Mesenchymal stem cell (in vitro differentiated cells and primary cell): ENCODE measurements at regions not wholly inside any gene's neighbourhood (a gene's known extent, or its start where the extent isn't known, plus 50 kb on each side); places are given as distances from the start of the nearest gene placed in this dataset.

Experiments used
- DNase-seq: peaks from one replicate; pipeline ENCODE4 v3.0.0-alpha.2; 2013
- H2AFZ ChIP-seq: one replicate; pipeline ENCODE4 v1.6.1; 2013; ENCODE audit warnings: low read depth, mild to moderate bottlenecking, control low read depth, inconsistent platforms, low read length, moderate library complexity
- H2AK5ac ChIP-seq: 2 replicates; pipeline ENCODE4 v1.6.1; 2013; ENCODE audit warnings: low read length, moderate library complexity, mild to moderate bottlenecking, inconsistent platforms; ENCODE audit not compliant: severe bottlenecking
- H2BK120ac ChIP-seq: one replicate; pipeline ENCODE4 v1.6.1; 2013; ENCODE audit warnings: low read depth, mild to moderate bottlenecking, inconsistent platforms, low read length, moderate library complexity
- H2BK12ac ChIP-seq, 2 experiments: one replicate each; pipeline ENCODE4 v1.6.1; 2013; ENCODE audit warnings: inconsistent platforms in 2 of 2, low read length in 2 of 2, mild to moderate bottlenecking in 2 of 2, moderate library complexity in 2 of 2, control low read depth in 1 of 2
- H2BK15ac ChIP-seq: one replicate; pipeline ENCODE4 v1.6.1; 2013; ENCODE audit warnings: mild to moderate bottlenecking, low read depth, inconsistent platforms; ENCODE audit not compliant: poor library complexity, severe bottlenecking
- H2BK5ac ChIP-seq: 2 replicates; pipeline ENCODE4 v1.6.1; 2013; ENCODE audit warnings: low read depth, mild to moderate bottlenecking, low read length, control low read depth, inconsistent platforms; ENCODE audit not compliant: poor library complexity, severe bottlenecking
- H3K14ac ChIP-seq, 2 experiments: one replicate each; pipeline ENCODE4 v1.6.1; 2013; ENCODE audit warnings: inconsistent platforms in 2 of 2, low read length in 2 of 2, control low read depth in 1 of 2, mild to moderate bottlenecking in 1 of 2, moderate library complexity in 1 of 2
- H3K18ac ChIP-seq, 2 experiments: one replicate each; pipeline ENCODE4 v1.6.1; 2013; ENCODE audit warnings: inconsistent platforms in 2 of 2, low read length in 2 of 2, control low read depth in 1 of 2, low read depth in 1 of 2, mild to moderate bottlenecking in 1 of 2
- H3K23ac ChIP-seq, 2 experiments: one replicate each; pipeline ENCODE4 v1.6.1; 2013; ENCODE audit warnings: inconsistent platforms in 2 of 2, low read length in 2 of 2, mild to moderate bottlenecking in 2 of 2, moderate library complexity in 2 of 2, control low read depth in 1 of 2
- H3K27ac ChIP-seq: 2 replicates; pipeline ENCODE4 v1.5.1; 2013; ENCODE audit warnings: mild to moderate bottlenecking, moderate library complexity, low read length, control low read depth, inconsistent platforms; ENCODE audit not compliant: poor library complexity, severe bottlenecking
- H3K27me3 ChIP-seq, 2 experiments: 2 replicates each; pipeline versions ENCODE4 v1.6.1 to v1.7.0; 2013; ENCODE audit warnings: low read length in 2 of 2, mild to moderate bottlenecking in 2 of 2, moderate library complexity in 2 of 2, control low read depth in 1 of 2, inconsistent platforms in 1 of 2; ENCODE audit not compliant: control insufficient read depth in 1 of 2, insufficient read depth in 1 of 2
- H3K36me3 ChIP-seq, 2 experiments: 2 replicates each; pipeline versions ENCODE4 v1.6.1 to v1.7.0; 2013; ENCODE audit warnings: low read length in 2 of 2, control low read depth in 1 of 2, inconsistent platforms in 1 of 2, low read depth in 1 of 2, mild to moderate bottlenecking in 1 of 2; ENCODE audit not compliant: insufficient read depth in 2 of 2, control insufficient read depth in 1 of 2
- H3K4ac ChIP-seq, 2 experiments: one replicate each; pipeline ENCODE4 v1.6.1; 2013; ENCODE audit warnings: inconsistent platforms in 2 of 2, low read length in 2 of 2, mild to moderate bottlenecking in 2 of 2, moderate library complexity in 2 of 2, control low read depth in 1 of 2, low read depth in 1 of 2
- H3K4me1 ChIP-seq: 2 replicates; pipeline ENCODE4 v1.6.1; 2013; ENCODE audit warnings: low read depth, low read length, control low read depth; ENCODE audit not compliant: control insufficient read depth, insufficient read depth
- H3K4me2 ChIP-seq: 2 replicates; pipeline ENCODE4 v1.6.1; 2013; ENCODE audit warnings: low read length, mild to moderate bottlenecking, inconsistent platforms; ENCODE audit not compliant: poor library complexity, severe bottlenecking
- H3K4me3 ChIP-seq, 2 experiments: 2 replicates each; pipeline versions ENCODE4 v1.5.1 to v1.7.0; 2013; ENCODE audit warnings: low read length in 2 of 2, mild to moderate bottlenecking in 2 of 2, control low read depth in 1 of 2, low read depth in 1 of 2; ENCODE audit not compliant: insufficient read depth in 1 of 2
- H3K79me1 ChIP-seq: replicated peaks from 2 replicates; pipeline ENCODE4 v1.6.1; 2013; ENCODE audit warnings: mild to moderate bottlenecking, control low read depth, low read length, inconsistent platforms; ENCODE audit not compliant: poor library complexity, severe bottlenecking
- H3K9ac ChIP-seq: 2 replicates; pipeline ENCODE4 v1.7.0; 2013; ENCODE audit warnings: mild to moderate bottlenecking, low read length, moderate library complexity
- H3K9me3 ChIP-seq: 2 replicates; pipeline ENCODE4 v1.7.0; 2013; ENCODE audit warnings: mild to moderate bottlenecking, low read length; ENCODE audit not compliant: control insufficient read depth
- H4K8ac ChIP-seq: one replicate; pipeline ENCODE4 v1.6.1; 2013; ENCODE audit warnings: inconsistent platforms, mild to moderate bottlenecking, low read length, moderate library complexity
- H4K91ac ChIP-seq: one replicate; pipeline ENCODE4 v1.6.1; 2013; ENCODE audit warnings: mild to moderate bottlenecking, low read length, inconsistent platforms
- WGBS: methylation state at CpG from one replicate; pipeline ENCODE4 v1.1.7; 2013; ENCODE audit warnings: mixed read lengths; 5-methylcytosine and 5-hydroxymethylcytosine counted together

GRCh38 chr22:49626361-49627216, 201.1 kb downstream of the BRD1 start:
- Histone ChIP-seq H4K8ac (no peak overlapping the region), H3K79me1 (no peaks in the 10 kb centered on the region), H3K23ac (no peak overlapping the region), H2BK15ac (no peak overlapping the region), H2AK5ac (no peak overlapping the region), H2BK120ac (no peak overlapping the region), H3K4me2 (no peak overlapping the region), H3K4me1 (peaks cover 4% of the 10 kb centered on the region), H3K4ac (no peak overlapping the region), H3K9ac (no peak overlapping the region), H3K18ac (no peak overlapping the region), H2BK12ac (no peak overlapping the region), H2AFZ (no peak overlapping the region), H4K91ac (no peak overlapping the region), H3K9me3 (no peaks in the 10 kb centered on the region), H3K4me3 (no peak overlapping the region), H3K27me3 (peaks cover 5 to 20% of the 10 kb centered on the region in 2 experiments), H3K27ac (no peak overlapping the region), H3K14ac (no peak overlapping the region), H3K36me3 (no peaks in the 10 kb centered on the region), H2BK5ac (no peak overlapping the region)
- WGBS: 87% methylated on average over 20 of the region's 20 CpGs
- DNase-seq: no peak

DNA sequence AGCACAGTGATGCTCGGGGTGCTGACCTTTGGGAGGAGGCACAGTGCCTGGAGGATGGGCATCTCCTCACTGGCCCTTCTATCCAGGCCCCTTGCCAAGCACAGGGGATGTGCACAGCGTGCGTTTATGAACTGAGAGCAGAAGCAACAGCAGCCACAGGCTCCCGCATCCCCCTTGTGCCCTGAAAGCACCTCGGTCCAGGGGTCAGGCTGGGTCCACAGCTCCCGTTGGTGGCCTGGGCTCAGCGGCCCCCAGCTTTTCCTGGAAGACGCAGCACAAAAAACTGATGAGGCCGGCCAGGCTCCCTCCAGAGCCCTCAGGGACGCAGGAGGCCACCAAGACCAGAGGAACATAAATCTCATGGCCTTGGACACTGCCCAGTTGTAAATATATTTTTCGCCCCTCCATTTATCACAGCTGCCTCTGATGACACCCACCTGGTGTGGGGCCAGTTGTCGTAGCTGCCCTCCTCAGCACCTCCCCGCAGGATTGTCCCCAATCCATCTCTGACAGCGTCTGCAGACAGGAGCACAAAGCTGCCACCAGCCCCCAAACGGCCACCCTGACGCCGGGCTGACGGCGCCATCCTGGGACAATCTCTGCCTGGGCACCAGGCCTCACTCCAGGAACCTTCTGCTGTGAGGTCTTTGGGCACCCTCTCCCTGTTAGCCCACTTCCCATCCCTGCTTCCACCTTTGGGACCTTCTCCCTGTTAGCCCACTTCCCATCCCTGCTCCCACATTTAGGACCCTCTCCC, 203.1 kb downstream of the BRD1 start:
- H2AFZ ChIP-seq: no peak overlapping the region
- no peak overlapping the region for H3K4me2 ChIP-seq
- no peak overlapping the region for H3K23ac ChIP-seq
- no peak overlapping the region for H3K9ac ChIP-seq
- H2BK5ac ChIP-seq: no peak overlapping the region
- H2BK12ac ChIP-seq: no peak overlapping the region
- H3K27me3 ChIP-seq: peaks cover 4 to 10% of the 10 kb centered on the region in 2 experiments
- no peak overlapping the region for H3K4me3 ChIP-seq
- H2BK120ac ChIP-seq: no peak overlapping the region
- no peak overlapping the region for H4K8ac ChIP-seq
- no peak overlapping the region for H3K18ac ChIP-seq
- no peak overlapping the region for H3K27ac ChIP-seq
- WGBS: 82% methylated on average over 19 of the region's 19 CpGs
- H2BK15ac ChIP-seq: no peak overlapping the region
- H3K36me3 ChIP-seq: no peaks in the 10 kb centered on the region
- H2AK5ac ChIP-seq: no peak overlapping the region
- H3K4me1 ChIP-seq: peaks cover 2% of the 10 kb centered on the region
- no peak for DNase-seq
- no peaks in the 10 kb centered on the region for H3K9me3 ChIP-seq
- no peak overlapping the region for H4K91ac ChIP-seq
- no peak overlapping the region for H3K4ac ChIP-seq
- H3K14ac ChIP-seq: no peak overlapping the region
- H3K79me1 ChIP-seq: no peaks in the 10 kb centered on the region

DNA sequence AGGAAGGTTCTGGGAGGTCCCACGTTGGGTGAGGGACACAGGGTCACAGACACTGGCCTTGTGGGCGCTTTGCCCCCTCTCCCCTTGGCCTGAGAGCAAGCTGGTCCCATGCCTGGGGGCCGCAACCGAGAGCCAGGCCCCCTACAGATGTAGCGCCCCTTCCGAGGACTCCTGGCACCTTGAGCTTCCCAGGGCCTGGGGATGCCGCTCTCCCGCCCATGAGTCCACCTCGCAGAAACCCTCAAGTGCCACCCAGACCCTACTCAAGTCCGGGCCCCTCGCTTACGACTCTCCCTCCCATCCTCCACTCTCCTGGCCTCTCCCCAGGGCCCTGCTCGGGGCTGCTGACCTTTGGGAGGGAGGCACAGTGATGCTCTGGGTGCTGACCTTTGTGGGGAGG, 204.0 kb downstream of the BRD1 start:
- Histone ChIP-seq H2AK5ac (no peak overlapping the region), H3K27ac (no peak overlapping the region), H4K91ac (no peak overlapping the region), H3K79me1 (no peaks in the 10 kb centered on the region), H3K4me3 (no peak overlapping the region), H3K4me1 (peaks cover 2% of the 10 kb centered on the region), H3K4ac (no peak overlapping the region), H3K9ac (no peak overlapping the region), H3K36me3 (no peaks in the 10 kb centered on the region), H2BK5ac (no peak overlapping the region), H3K4me2 (no peak overlapping the region), H3K23ac (no peak overlapping the region), H3K14ac (no peak overlapping the region), H2BK15ac (no peak overlapping the region), H2BK12ac (no peak overlapping the region), H3K18ac (no peak overlapping the region), H2BK120ac (no peak overlapping the region), H3K9me3 (no peaks in the 10 kb centered on the region), H2AFZ (no peak overlapping the region), H3K27me3 (peaks cover 0 to 8% of the 10 kb centered on the region in 2 experiments), H4K8ac (no peak overlapping the region)
- WGBS: 76% methylated on average over 10 of the region's 13 CpGs
- DNase-seq: no peak

GRCh38 chr22:49623176-49623575, 204.5 kb downstream of the BRD1 start:
- Histone ChIP-seq H2BK120ac (no peak overlapping the region), H4K8ac (no peak overlapping the region), H2BK12ac (no peak overlapping the region), H2AK5ac (no peak overlapping the region), H3K4me2 (no peak overlapping the region), H4K91ac (no peak overlapping the region), H3K4me3 (no peak overlapping the region), H3K4me1 (peaks cover 2% of the 10 kb centered on the region), H3K27me3 (peaks cover 0 to 6% of the 10 kb centered on the region in 2 experiments), H3K18ac (no peak overlapping the region), H3K79me1 (no peaks in the 10 kb centered on the region), H3K9me3 (no peaks in the 10 kb centered on the region), H2AFZ (no peak overlapping the region), H3K14ac (no peak overlapping the region), H3K23ac (no peak overlapping the region), H3K9ac (no peak overlapping the region), H3K4ac (no peak overlapping the region), H2BK5ac (no peak overlapping the region), H2BK15ac (no peak overlapping the region), H3K27ac (no peak overlapping the region), H3K36me3 (no peaks in the 10 kb centered on the region)
- 79% methylated on average over 8 of the region's 8 CpGs for WGBS
- no peak for DNase-seq
